Heart left ventricle (tissue), 16 donors: ENCODE measurements at regions not wholly inside any gene's neighbourhood (a gene's known extent, or its start where the extent isn't known, plus 50 kb on each side); places are given as distances from the start of the nearest gene placed in this dataset.

Source experiments
- ATAC-seq, 4 donors: fragments of 200-7000 bp; cut with Tn5 transposase; one replicate each; pipeline ENCODE4 v1.9.1; 2020 to 2022; ENCODE audit warnings: moderate library complexity in 4 of 4, mild to moderate bottlenecking in 3 of 4, moderate number of reproducible peaks in 1 of 4
- DNase-seq, 5 donors: peaks; one replicate each; pipeline ENCODE4 v3.0.0-alpha.2; 2020
- H3K27ac ChIP-seq, 12 donors: fragments of 200-600 bp; sonication (generic) in 4 of 12; one replicate each; pipeline versions ENCODE4 v1.5.0 to v1.8.0; 2016 to 2022; ENCODE audit warnings: mild to moderate bottlenecking in 2 of 12
- H3K27me3 ChIP-seq, 9 donors: fragments of 200-600 bp; sonication (generic) in 2 of 9; one replicate each; pipeline versions ENCODE4 v1.5.1 to v1.8.0; 2016 to 2022; ENCODE audit warnings: mild to moderate bottlenecking in 3 of 9
- H3K36me3 ChIP-seq, 9 donors: fragments of 200-600 bp; sonication (generic) in 2 of 9; one replicate each; pipeline versions ENCODE4 v1.5.0 to v1.8.0; 2018 to 2022; ENCODE audit warnings: mild to moderate bottlenecking in 2 of 9
- H3K4me1 ChIP-seq, 12 donors: fragments of 200-600 bp; sonication (generic) in 4 of 12; one replicate each; pipeline versions ENCODE4 v1.5.0 to v1.8.0; 2016 to 2022; ENCODE audit warnings: mild to moderate bottlenecking in 3 of 12
- H3K4me3 ChIP-seq, 12 donors: fragments of 200-600 bp; sonication (generic) in 4 of 12; one replicate each; pipeline versions ENCODE4 v1.5.0 to v1.8.0; 2017 to 2022; ENCODE audit warnings: mild to moderate bottlenecking in 9 of 12, moderate library complexity in 4 of 12
- H3K9me3 ChIP-seq, 12 donors: fragments of 200-600 bp; sonication (generic) in 4 of 12; one replicate each; pipeline versions ENCODE4 v1.5.0 to v1.8.0; 2016 to 2022; ENCODE audit warnings: mild to moderate bottlenecking in 1 of 12
- POLR2A ChIP-seq, 2 donors: fragments of 450-650 bp; IDR thresholded peaks; one replicate each; pipeline ENCODE4 v1.6.1; 2017; ENCODE audit warnings: antibody characterized with exemption in 2 of 2, mild to moderate bottlenecking in 2 of 2, moderate library complexity in 2 of 2
- WGBS, 4 donors: extraction: QIAGEN DNeasy Blood & Tissue Kit in 2 of 4; methylation state at CpG; one replicate each; pipeline versions ENCODE4 v1.1.5 to v1.1.7; 2013 to 2018; 5-methylcytosine and 5-hydroxymethylcytosine counted together
- intact Hi-C, 10 donors: fragments of 100-400 bp; cut with DNase I; formaldehyde crosslinking; loops; one replicate each; pipeline versions ENCODE4 v1.11.1 to v1.14.2; 2022
- TF ChIP-seq, protein P1 (sequence below), 12 donors: fragments of 200-600 bp; sonication (generic) in 4 of 12; IDR thresholded peaks; one replicate each; pipeline versions ENCODE4 v1.5.0 to v1.8.0; 2018 to 2022; ENCODE audit warnings: antibody characterized with exemption in 12 of 12, mild to moderate bottlenecking in 5 of 12
- donor health status: ischemic (EF 13 %, LVEDD 7.1; RV severe dilation, severe dysfunction).
- donor health status: healthy with polysubstance abuse.
- donor health status: DM: no; HTN: yes; CAD: no.
- donor health status: DM: no; HTN: no; CAD: no.
- donor health status: ischemic (EF 25% LVEDD 6.9; RV normal size, moderate dysfunction).
- donor health status: ischemic (EF 25% LVEDD 5.7; RV mildly dilated, moderate dysfunction).
- donor health status: healthy.
- donor health status: DM: yes; HTN: yes; CAD: no.
- donor health status: ischemic (EF 35%, LVEDD 5.7; RV mildly dilated, moderate dysfunction).
- donor health status: nonischemic (EF 11% LVEDD 7.7; RV severe dilation, severe dysfunction).
- donor health status: DM: yes; HTN: yes; CAD: no.
- donor health status: PGD.
- donor health status: ischemic (EF 29% LVEDD 5.4; RV normal size, mild dysfunction).
- donor health status: nonischemic (EF 23%, LVEDD 6.1; RV moderate dilation, normal function).

GRCh38 chr3:78462021-78462420 is 1305.8 kb downstream of the ROBO1 start:
- Histone ChIP-seq H3K36me3 (no peaks in the 10 kb centered on the region), H3K9me3 (peaks cover 0 to 30% (median 2%) of the 10 kb centered on the region in 12 donors), H3K4me3 (no peak overlapping the region), H3K27ac (no peak overlapping the region), H3K27me3 (no peaks in the 10 kb centered on the region), H3K4me1 (no peaks in the 10 kb centered on the region)
- WGBS, 4 donors = 0 to 78% (median 14%) methylated on average over 2 of the region's 2 CpGs
- no peak for TF ChIP-seq POLR2A (IDR thresholded peaks at IDR 0.05)
- TF ChIP-seq, protein P1, sequence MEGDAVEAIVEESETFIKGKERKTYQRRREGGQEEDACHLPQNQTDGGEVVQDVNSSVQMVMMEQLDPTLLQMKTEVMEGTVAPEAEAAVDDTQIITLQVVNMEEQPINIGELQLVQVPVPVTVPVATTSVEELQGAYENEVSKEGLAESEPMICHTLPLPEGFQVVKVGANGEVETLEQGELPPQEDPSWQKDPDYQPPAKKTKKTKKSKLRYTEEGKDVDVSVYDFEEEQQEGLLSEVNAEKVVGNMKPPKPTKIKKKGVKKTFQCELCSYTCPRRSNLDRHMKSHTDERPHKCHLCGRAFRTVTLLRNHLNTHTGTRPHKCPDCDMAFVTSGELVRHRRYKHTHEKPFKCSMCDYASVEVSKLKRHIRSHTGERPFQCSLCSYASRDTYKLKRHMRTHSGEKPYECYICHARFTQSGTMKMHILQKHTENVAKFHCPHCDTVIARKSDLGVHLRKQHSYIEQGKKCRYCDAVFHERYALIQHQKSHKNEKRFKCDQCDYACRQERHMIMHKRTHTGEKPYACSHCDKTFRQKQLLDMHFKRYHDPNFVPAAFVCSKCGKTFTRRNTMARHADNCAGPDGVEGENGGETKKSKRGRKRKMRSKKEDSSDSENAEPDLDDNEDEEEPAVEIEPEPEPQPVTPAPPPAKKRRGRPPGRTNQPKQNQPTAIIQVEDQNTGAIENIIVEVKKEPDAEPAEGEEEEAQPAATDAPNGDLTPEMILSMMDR (IDR thresholded peaks at IDR 0.05) = no peak
- no peak for DNase-seq
- ATAC-seq = no peak
- intact Hi-C loops = loop anchor here in 1 of 10 donors (5.0 kb wide), 1 partner anchor 680 kb away; no protein-coding TSS in a partner anchor

- intact Hi-C loops = no loop called here
- Histone ChIP-seq H3K36me3 (no peaks in the 10 kb centered on the region), H3K4me1 (no peaks in the 10 kb centered on the region), H3K27me3 (no peaks in the 10 kb centered on the region), H3K4me3 (no peak overlapping the region), H3K27ac (no peak overlapping the region), H3K9me3 (peaks cover 0 to 20% (median 4%) of the 10 kb centered on the region in 12 donors)
- DNase-seq (no peak), ATAC-seq (no peak)
- WGBS, 4 donors = 67 to 72% (median 69%) methylated on average over 3 of the region's 3 CpGs
- TF ChIP-seq POLR2A (IDR thresholded peaks at IDR 0.05) = no peak
- TF ChIP-seq, protein P1 (IDR thresholded peaks at IDR 0.05) = no peak
Observed at GRCh38 chr3:78476076-78476475, 1291.7 kb downstream of the ROBO1 start.

DNA sequence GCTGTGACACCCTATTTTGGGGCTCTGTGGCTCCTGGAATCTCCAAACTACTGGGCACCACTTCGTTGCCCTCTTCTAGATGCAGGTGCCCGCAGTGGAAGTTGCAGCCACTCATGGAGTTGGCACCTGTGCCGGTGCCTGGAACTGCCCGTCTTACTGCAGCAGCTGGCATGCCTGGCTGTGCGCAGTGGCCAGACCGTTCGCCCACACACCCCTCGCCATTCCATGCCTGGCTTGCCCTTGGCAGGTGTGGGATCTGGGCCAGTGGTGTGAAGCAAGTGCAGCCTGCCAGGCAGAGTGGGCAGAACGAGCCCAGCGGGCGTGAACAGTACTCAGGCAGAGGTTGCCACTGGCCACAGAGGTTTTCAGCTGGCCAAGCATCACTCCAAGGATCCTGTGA is 1286.7 kb downstream of the ROBO1 start:
- H3K27me3 ChIP-seq = no peaks in the 10 kb centered on the region
- TF ChIP-seq POLR2A (IDR thresholded peaks at IDR 0.05) = no peak
- TF ChIP-seq, protein P1 (IDR thresholded peaks at IDR 0.05) = no peak
- no peak overlapping the region for H3K4me3 ChIP-seq
- intact Hi-C loops = no loop called here
- no peak overlapping the region for H3K27ac ChIP-seq
- ATAC-seq (no peak), DNase-seq (no peak)
- no peaks in the 10 kb centered on the region for H3K4me1 ChIP-seq
- peaks cover 0 to 6% (median 0%) of the 10 kb centered on the region in 12 donors for H3K9me3 ChIP-seq
- WGBS, 4 donors = 90 to 95% (median 92%) methylated on average over 9 to 11 of the region's 11 CpGs
- H3K36me3 ChIP-seq = no peaks in the 10 kb centered on the region

DNA sequence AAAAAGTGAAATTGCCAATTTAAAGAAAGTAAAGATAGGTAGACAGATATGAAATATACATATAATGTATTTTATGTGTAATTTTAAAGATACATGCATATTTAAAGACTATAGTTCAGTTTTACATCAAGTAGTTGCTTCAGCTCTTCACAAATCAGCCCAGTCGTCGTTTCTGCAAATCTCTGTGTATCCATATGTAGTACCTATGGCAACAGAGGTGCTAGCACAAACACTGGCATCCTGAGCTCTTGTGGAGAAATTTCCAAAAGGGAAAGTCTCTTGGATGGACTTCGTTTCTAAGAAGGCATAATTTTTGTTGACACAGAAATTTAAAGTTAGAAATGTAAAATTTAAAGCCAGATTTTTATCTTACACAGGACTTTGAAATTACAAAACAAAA is 1284.7 kb downstream of the ROBO1 start:
- Histone ChIP-seq H3K27ac (no peak overlapping the region), H3K36me3 (no peaks in the 10 kb centered on the region), H3K27me3 (no peaks in the 10 kb centered on the region), H3K4me1 (no peaks in the 10 kb centered on the region), H3K9me3 (peaks cover 0 to 11% (median 0%) of the 10 kb centered on the region in 12 donors), H3K4me3 (no peak overlapping the region)
- ATAC-seq (no peak), DNase-seq (no peak)
- WGBS, 4 donors = 32 to 43% (median 35%) methylated on average over 3 of the region's 3 CpGs
- TF ChIP-seq, protein P1 (IDR thresholded peaks at IDR 0.05) = no peak
- TF ChIP-seq POLR2A (IDR thresholded peaks at IDR 0.05) = no peak
- intact Hi-C loops = no loop called here
